HepG2 (cell line): ENCODE measurements at regions not wholly inside any gene's neighbourhood (a gene's known extent, or its start where the extent isn't known, plus 50 kb on each side); places are given as distances from the start of the nearest gene placed in this dataset.

Experiments
- ARNTL ChIP-seq: sonication (generic); formaldehyde crosslinking; IDR thresholded peaks from 2 replicates; pipeline ENCODE4 v1.4.0; 2020; ENCODE audit warnings: mild to moderate bottlenecking, missing genetic modification reagents
- CTCF ChIP-seq: sonication (generic); formaldehyde crosslinking; IDR thresholded peaks from 2 replicates; pipeline ENCODE4 v1.5.0; 2020; ENCODE audit warnings: mild to moderate bottlenecking, missing genetic modification reagents, moderate library complexity
- ELF4 ChIP-seq: sonication (generic); formaldehyde crosslinking; IDR thresholded peaks from 2 replicates; pipeline ENCODE4 v1.5.0; 2020; ENCODE audit warnings: missing genetic modification reagents, mild to moderate bottlenecking, moderate library complexity, borderline replicate concordance
- HNRNPLL ChIP-seq: fragments of 200-400 bp; formaldehyde crosslinking; IDR thresholded peaks from 2 replicates; pipeline ENCODE4 v1.6.1; 2017; ENCODE audit warnings: mild to moderate bottlenecking, low read depth, low read length; ENCODE audit not compliant: poor library complexity, severe bottlenecking
- ISX ChIP-seq: sonication (generic); formaldehyde crosslinking; conservative IDR thresholded peaks from 2 replicates; pipeline ENCODE4 v1.5.0; 2020; ENCODE audit warnings: missing genetic modification reagents
- NR2C2 ChIP-seq: sonication (generic); formaldehyde crosslinking; IDR thresholded peaks from 2 replicates; pipeline ENCODE4 v1.4.0; 2020; ENCODE audit warnings: missing genetic modification reagents, mild to moderate bottlenecking, moderate library complexity, borderline replicate concordance
- POLR2AphosphoS5 ChIP-seq: IDR thresholded peaks from 2 replicates; pipeline ENCODE4 v1.6.1; 2012; ENCODE audit warnings: low read depth, low read length
- REST ChIP-seq, 2 experiments: IDR thresholded peaks; 2 replicates each; pipeline ENCODE4 v1.6.1; 2011 to 2012; ENCODE audit warnings: low read length in 2 of 2, borderline replicate concordance in 1 of 2, low read depth in 1 of 2, mild to moderate bottlenecking in 1 of 2, moderate library complexity in 1 of 2
- SP2 ChIP-seq: sonication (generic); formaldehyde crosslinking; IDR thresholded peaks from 2 replicates; pipeline ENCODE4 v1.5.1; 2020; ENCODE audit warnings: mild to moderate bottlenecking, missing genetic modification reagents
- THAP7 ChIP-seq: sonication (generic); formaldehyde crosslinking; IDR thresholded peaks from 2 replicates; pipeline ENCODE4 v1.8.1; 2023; ENCODE audit warnings: mild to moderate bottlenecking, missing genetic modification reagents
- XRCC5 ChIP-seq: fragments of 200-400 bp; formaldehyde crosslinking; optimal IDR thresholded peaks from 2 replicates; pipeline ENCODE3; 2017; ENCODE audit warnings: mild to moderate bottlenecking, low read length
- ZBTB34 ChIP-seq: sonication (generic); formaldehyde crosslinking; IDR thresholded peaks from 2 replicates; pipeline ENCODE4 v1.8.0; 2022; ENCODE audit warnings: mild to moderate bottlenecking, missing genetic modification reagents
- ZMAT3 ChIP-seq: sonication (generic); formaldehyde crosslinking; conservative IDR thresholded peaks from 2 replicates; pipeline ENCODE4 v1.7.0; 2021; ENCODE audit warnings: missing genetic modification reagents
- ZNF331 ChIP-seq: sonication (generic); formaldehyde crosslinking; IDR thresholded peaks from 2 replicates; pipeline ENCODE4 v1.4.0; 2020; ENCODE audit warnings: missing genetic modification reagents

- TF ChIP-seq THAP7 (CRISPR knock-in tag) (no peak), XRCC5 (no peak), CTCF (CRISPR knock-in tag) (no peak), ISX (CRISPR knock-in tag) (no peak), ZMAT3 (no peak), HNRNPLL (no peak), REST (IDR thresholded peaks at IDR 0.05; ENCODE audit: borderline replicate concordance in 1 of 2, low read depth in 1 of 2, low read length in 2 of 2) (no peak), POLR2AphosphoS5 (no peak), ARNTL (CRISPR knock-in tag) (no peak), SP2 (CRISPR knock-in tag) (no peak), ZBTB34 (no peak), NR2C2 (CRISPR knock-in tag) (no peak), ZNF331 (no peak), ELF4 (CRISPR knock-in tag) (no peak)
Observed at GRCh38 chr21:16438761-16439160, 709.0 kb downstream of the USP25 start.
